ENCODE measurements at regions not wholly inside any gene's neighbourhood (a gene's known extent, or its start where the extent isn't known, plus 50 kb on each side); places are given as distances from the start of the nearest gene placed in this dataset.
A peak's percentile ranks its signal among the peaks of the same experiment; 100 is the strongest.

- H3K36me3 ChIP-seq (ENCODE audit: control insufficient read depth, insufficient read depth, low read length): no peaks in the 10 kb centered on the region
- H3K27me3 ChIP-seq (replicated peaks; ENCODE audit: control insufficient read depth, insufficient read depth, low read length): no peaks in the 10 kb centered on the region
- no peak for TF ChIP-seq CTCF (IDR thresholded peaks at IDR 0.05; ENCODE audit: insufficient read depth, low read length, poor library complexity, severe bottlenecking)
- no peak for DNase-seq (ENCODE audit: extremely low read depth, insufficient read length)
- no peak overlapping the region for H3K4me3 ChIP-seq (replicated peaks; ENCODE audit: low read depth, low read length)
These were observed 89.6 kb upstream of the ATF7IP start for GRCh38 chr12:14275886-14276285.

- no peaks in the 10 kb centered on the region for H3K27me3 ChIP-seq (replicated peaks; ENCODE audit: control insufficient read depth, insufficient read depth, low read length)
- TF ChIP-seq CTCF (IDR thresholded peaks at IDR 0.05; ENCODE audit: insufficient read depth, low read length, poor library complexity, severe bottlenecking): no peak
- no peaks in the 10 kb centered on the region for H3K36me3 ChIP-seq (ENCODE audit: control insufficient read depth, insufficient read depth, low read length)
- DNase-seq (ENCODE audit: extremely low read depth, insufficient read length): peak; percentile 64
- H3K4me3 ChIP-seq (replicated peaks; ENCODE audit: low read depth, low read length): no peak overlapping the region
These were observed 87.1 kb upstream of the ATF7IP start for GRCh38 chr12:14278294-14278953.

GRCh38 chr12:14279845-14280244 is 85.6 kb upstream of the ATF7IP start:
- DNase-seq (ENCODE audit: extremely low read depth, insufficient read length): no peak
- no peaks in the 10 kb centered on the region for H3K36me3 ChIP-seq (ENCODE audit: control insufficient read depth, insufficient read depth, low read length)
- H3K27me3 ChIP-seq (replicated peaks; ENCODE audit: control insufficient read depth, insufficient read depth, low read length): no peaks in the 10 kb centered on the region
- H3K4me3 ChIP-seq (replicated peaks; ENCODE audit: low read depth, low read length): no peak overlapping the region
- no peak for TF ChIP-seq CTCF (IDR thresholded peaks at IDR 0.05; ENCODE audit: insufficient read depth, low read length, poor library complexity, severe bottlenecking)

DNA sequence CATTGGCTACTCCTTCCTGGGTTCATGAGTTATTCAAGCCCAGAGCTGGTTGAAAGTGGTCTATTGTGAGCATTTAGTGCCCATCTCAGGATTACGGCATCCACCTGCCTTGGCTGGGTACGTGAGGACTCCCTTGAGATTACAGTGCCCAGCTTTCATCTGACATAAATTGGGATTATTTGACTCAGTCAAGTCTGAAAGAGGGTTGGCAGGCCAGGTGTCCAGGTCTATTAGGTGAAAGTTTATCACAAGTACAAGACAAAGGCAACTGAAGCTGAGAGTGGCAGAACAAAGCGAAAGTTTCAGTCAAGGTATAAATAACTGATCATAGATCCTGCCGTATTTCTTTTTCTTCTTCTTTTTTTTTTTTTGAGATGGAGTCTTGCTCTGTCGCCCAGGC is 84.6 kb upstream of the ATF7IP start:
- Histone ChIP-seq H3K36me3 (ENCODE audit: control insufficient read depth, insufficient read depth, low read length) (no peaks in the 10 kb centered on the region), H3K4me3 (replicated peaks; ENCODE audit: low read depth, low read length) (peak overlapping the region; percentile 6; the same call in 1 of the 2 replicates), H3K27me3 (replicated peaks; ENCODE audit: control insufficient read depth, insufficient read depth, low read length) (no peaks in the 10 kb centered on the region)
- TF ChIP-seq CTCF (IDR thresholded peaks at IDR 0.05; ENCODE audit: insufficient read depth, low read length, poor library complexity, severe bottlenecking): no peak
- DNase-seq (ENCODE audit: extremely low read depth, insufficient read length): peak; percentile 78

GRCh38 chr12:14281539-14281938 is 83.9 kb upstream of the ATF7IP start:
- Histone ChIP-seq H3K4me3 (replicated peaks; ENCODE audit: low read depth, low read length) (no peak overlapping the region), H3K36me3 (ENCODE audit: control insufficient read depth, insufficient read depth, low read length) (no peaks in the 10 kb centered on the region), H3K27me3 (replicated peaks; ENCODE audit: control insufficient read depth, insufficient read depth, low read length) (no peaks in the 10 kb centered on the region)
- TF ChIP-seq CTCF (IDR thresholded peaks at IDR 0.05; ENCODE audit: insufficient read depth, low read length, poor library complexity, severe bottlenecking): no peak
- DNase-seq (ENCODE audit: extremely low read depth, insufficient read length): no peak
